Motor neuron (in vitro differentiated cells): ENCODE measurements at regions not wholly inside any gene's neighbourhood (a gene's known extent, or its start where the extent isn't known, plus 50 kb on each side); places are given as distances from the start of the nearest gene placed in this dataset.

ENCODE experiments used
- ATAC-seq, 8 experiments: fragments of 200-7000 bp; cut with Tn5 transposase; replicated peaks in 6 of 8; 2 replicates each; pipeline ENCODE4 v1.8.0; 2021; ENCODE audit warnings: mild to moderate bottlenecking in 8 of 8, moderate library complexity in 8 of 8
- H3K27ac ChIP-seq, 2 donors: fragments of 250-450 bp; sonication (Bioruptor Pico); 2 replicates each; pipeline ENCODE4 v1.9.0; 2021; ENCODE audit warnings: antibody characterized with exemption in 2 of 2, mild to moderate bottlenecking in 2 of 2, moderate library complexity in 1 of 2
- H3K4me1 ChIP-seq, 2 donors: fragments of 250-450 bp; sonication (Bioruptor Pico); replicated peaks in 1 of 2; 2 replicates each; pipeline ENCODE4 v1.6.1; 2021; ENCODE audit warnings: antibody characterized with exemption in 2 of 2, mild to moderate bottlenecking in 2 of 2, moderate library complexity in 1 of 2
- H3K4me3 ChIP-seq, 5 donors: fragments of 250-450 bp; sonication (Bioruptor Pico); 2 replicates each; pipeline ENCODE4 v1.9.0; 2021; ENCODE audit warnings: antibody characterized with exemption in 5 of 5, mild to moderate bottlenecking in 5 of 5, moderate library complexity in 4 of 5
- WGBS, 10 experiments: fragments of 450-650 bp; shearing (Covaris generic); methylation state at CpG; one replicate each; pipeline ENCODE4 v1.0.0; 2022; 5-methylcytosine and 5-hydroxymethylcytosine counted together
- in situ Hi-C, 9 experiments: fragments of 400-800 bp; cut with MboI; loops; one replicate each; pipeline ENCODE4 v1.15.0; 2021; ENCODE audit warnings: low sequenced_read_pairs in 9 of 9, low pct_unique_long_range_greater_than_20kb in 2 of 9; ENCODE audit not compliant: unreplicated experiment in 9 of 9

GRCh38 chr7:51477819-51478218 is 161.2 kb upstream of the COBL start:
- in situ Hi-C loops = no loop called here
- H3K27ac ChIP-seq = no peak overlapping the region
- peaks cover 0 to 9% of the 10 kb centered on the region in 2 donors for H3K4me1 ChIP-seq
- no peak for ATAC-seq
- 39 to 100% (median 93%) methylated on average over 2 to 8 of the region's 17 CpGs; no CpG with 5 or more reads in 7 of the 10 experiments for WGBS, 10 experiments
- H3K4me3 ChIP-seq = no peak overlapping the region

- no peak overlapping the region for H3K27ac ChIP-seq
- in situ Hi-C loops = no loop called here
- no peak for ATAC-seq
- H3K4me1 ChIP-seq = peaks cover 3 to 11% of the 10 kb centered on the region in 2 donors
- WGBS, 10 experiments = 20 to 98% (median 61%) methylated on average over 1 to 7 of the region's 8 CpGs; no CpG with 5 or more reads in 4 of the 10 experiments
- H3K4me3 ChIP-seq = no peak overlapping the region
Measured at GRCh38 chr7:51477323-51477722, 160.7 kb upstream of the COBL start.

- Histone ChIP-seq H3K4me3 (no peak overlapping the region), H3K4me1 (peaks cover 11 to 20% of the 10 kb centered on the region in 2 donors), H3K27ac (no peak overlapping the region)
- in situ Hi-C loops = no loop called here
- 13 to 87% (median 58%) methylated on average over 3 to 9 of the region's 13 CpGs; no CpG with 5 or more reads in 4 of the 10 experiments for WGBS, 10 experiments
- ATAC-seq = no peak
Measured at GRCh38 chr7:51476026-51476425, 159.4 kb upstream of the COBL start.

DNA sequence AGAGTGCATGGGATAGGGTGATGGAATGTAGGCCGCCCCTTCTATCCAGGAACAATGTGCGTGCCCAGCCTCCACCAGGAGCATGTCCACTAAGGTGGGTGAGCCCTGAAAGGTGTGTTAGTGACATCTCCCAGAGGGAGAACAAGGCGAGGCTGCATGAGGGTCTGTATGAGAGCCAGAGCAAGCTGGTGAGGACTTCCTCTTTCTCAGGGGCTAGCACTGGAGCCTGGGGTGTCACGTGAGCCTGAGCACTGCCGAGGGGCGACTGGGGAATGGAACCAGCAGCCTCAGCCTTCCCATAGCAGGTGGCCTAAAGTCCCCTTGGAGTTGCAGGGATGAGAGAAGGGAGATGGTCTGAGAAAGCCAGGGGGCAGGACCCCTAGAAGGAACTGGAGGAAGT is 156.3 kb upstream of the COBL start:
- H3K4me1 ChIP-seq = peaks cover 11 to 20% of the 10 kb centered on the region in 2 donors
- H3K27ac ChIP-seq = no peak overlapping the region
- ATAC-seq = no peak
- in situ Hi-C loops = no loop called here
- 0 to 100% (median 27%) methylated on average over 3 to 4 of the region's 6 CpGs; no CpG with 5 or more reads in 7 of the 10 experiments for WGBS, 10 experiments
- no peak overlapping the region for H3K4me3 ChIP-seq

DNA sequence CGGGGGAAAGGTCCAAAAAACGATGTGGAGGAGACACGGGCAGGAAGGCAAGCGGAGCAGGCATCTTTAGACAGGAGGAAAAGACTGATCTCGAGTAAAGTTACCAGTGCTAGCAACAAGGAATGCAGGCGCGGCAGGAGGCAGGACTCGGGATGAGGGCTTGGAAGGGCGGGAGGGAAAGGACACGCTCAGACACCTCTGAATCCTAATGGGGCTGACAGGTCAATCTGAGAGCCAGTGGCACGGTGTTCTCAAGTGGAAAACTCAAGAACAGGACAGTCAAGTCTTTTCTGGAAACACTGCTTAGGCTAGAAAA is 155.3 kb upstream of the COBL start:
- Histone ChIP-seq H3K4me1 (peaks cover 11 to 20% of the 10 kb centered on the region in 2 donors), H3K27ac (no peak overlapping the region), H3K4me3 (peak overlapping the region in 2 of 5 donors; percentile 27)
- peak in 1 of 8 experiments; percentile 25 for ATAC-seq
- in situ Hi-C loops = no loop called here
- WGBS, 10 experiments = 0 to 60% (median 27%) methylated on average over 2 to 11 of the region's 11 CpGs; no CpG with 5 or more reads in 2 of the 10 experiments

DNA sequence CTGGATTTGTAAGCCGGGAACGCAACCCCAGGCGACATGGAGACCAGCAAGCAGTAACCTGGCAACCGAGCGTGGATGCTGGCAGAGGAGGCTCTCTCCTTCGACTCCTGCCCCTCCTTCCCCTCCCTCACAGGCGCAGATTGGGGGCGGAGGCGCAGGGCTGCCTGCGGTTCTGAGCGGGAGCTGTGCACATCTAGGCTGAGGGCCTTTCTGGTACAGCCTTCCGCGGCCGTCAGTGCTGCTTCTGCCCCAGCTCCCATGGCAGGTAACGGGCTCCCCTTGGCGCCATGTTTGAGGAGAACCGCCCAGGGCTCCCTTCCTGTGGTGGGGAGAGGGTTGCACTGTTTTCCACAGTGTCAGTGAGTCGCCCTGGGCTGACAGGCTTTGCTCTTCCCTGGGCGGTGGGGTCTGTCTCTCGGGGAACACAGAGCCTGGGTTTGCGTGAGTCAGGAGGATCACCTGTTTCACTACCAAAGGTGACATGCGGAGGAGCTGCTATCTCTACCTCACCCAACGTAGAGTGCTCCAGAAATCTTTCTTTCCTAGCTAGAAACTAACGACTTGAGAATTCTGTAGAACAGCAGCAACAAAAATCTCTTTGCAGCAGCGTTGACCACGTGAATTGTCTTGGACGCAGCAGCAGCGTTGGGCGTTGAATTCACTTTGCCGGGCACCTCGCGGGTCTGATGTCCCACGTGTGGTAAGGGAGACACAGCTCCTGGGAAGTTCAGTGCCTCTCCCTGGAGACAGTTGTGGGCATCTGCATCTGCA is 154.8 kb upstream of the COBL start:
- H3K4me3 ChIP-seq = peak overlapping the region; percentile 6 to 27 (median 17)
- 4 to 32% (median 13%) methylated on average over 3 to 19 of the region's 33 CpGs; no CpG with 5 or more reads in 1 of the 10 experiments for WGBS, 10 experiments
- in situ Hi-C loops = no loop called here
- peak overlapping the region in 1 of 2 donors; percentile 57 for H3K27ac ChIP-seq
- peak in 7 of 8 experiments; percentile 21 to 99 (median 98) for ATAC-seq
- peaks cover 11 to 20% of the 10 kb centered on the region in 2 donors for H3K4me1 ChIP-seq

- 0 to 100% (median 23%) methylated on average over 1 to 2 of the region's 2 CpGs; no CpG with 5 or more reads in 6 of the 10 experiments for WGBS, 10 experiments
- no peak overlapping the region for H3K4me3 ChIP-seq
- ATAC-seq = no peak
- in situ Hi-C loops = no loop called here
- no peak overlapping the region for H3K27ac ChIP-seq
- H3K4me1 ChIP-seq = peaks cover 9 to 20% of the 10 kb centered on the region in 2 donors
Measured at GRCh38 chr7:51467384-51468017, 150.9 kb upstream of the COBL start.

- in situ Hi-C loops = no loop called here
Measured at GRCh38 chr7:51459809-51460208, 143.2 kb upstream of the COBL start.

GRCh38 chr7:51458693-51459092 is 142.1 kb upstream of the COBL start:
- no peak overlapping the region for H3K4me3 ChIP-seq
- WGBS, 10 experiments = 0 to 100% (median 80%) methylated on average over 1 to 4 of the region's 4 CpGs; no CpG with 5 or more reads in 1 of the 10 experiments
- no peak overlapping the region for H3K27ac ChIP-seq
- in situ Hi-C loops = no loop called here
- H3K4me1 ChIP-seq = peaks cover 23 to 26% of the 10 kb centered on the region in 2 donors
- no peak for ATAC-seq

More at GRCh38 chr7:51459809-51460208, 143.2 kb upstream of the COBL start:
- H3K4me3 ChIP-seq = no peak overlapping the region
- H3K27ac ChIP-seq = no peak overlapping the region
- ATAC-seq = no peak
- H3K4me1 ChIP-seq = peaks cover 23 to 26% of the 10 kb centered on the region in 2 donors
- WGBS, 10 experiments = 35 to 90% (median 74%) methylated on average over 1 to 4 of the region's 4 CpGs; no CpG with 5 or more reads in 3 of the 10 experiments

DNA sequence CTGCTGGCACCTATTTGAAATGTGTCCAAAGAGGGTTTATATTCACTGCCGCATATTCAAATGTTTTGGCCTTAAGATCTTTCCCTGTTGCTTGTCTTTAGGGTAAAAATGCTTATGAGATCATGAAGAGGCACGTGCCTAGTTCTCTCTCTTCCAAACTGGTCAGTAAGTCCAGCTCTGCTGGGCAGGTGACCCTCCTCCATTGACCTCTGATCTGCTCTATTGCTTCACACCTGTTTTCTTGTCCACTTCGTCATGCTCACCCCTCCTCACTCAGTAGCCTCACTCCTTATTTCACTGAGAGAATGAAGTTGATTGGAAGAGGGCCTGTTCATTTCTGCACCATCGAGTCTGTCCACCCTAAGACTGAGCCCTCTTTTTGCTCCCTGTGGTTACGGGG is 140.5 kb upstream of the COBL start:
- H3K4me3 ChIP-seq = no peak overlapping the region
- ATAC-seq = no peak
- no peak overlapping the region for H3K27ac ChIP-seq
- peaks cover 23 to 26% of the 10 kb centered on the region in 2 donors for H3K4me1 ChIP-seq
- in situ Hi-C loops = no loop called here
- WGBS, 10 experiments = 0 to 100% (median 85%) methylated on average over 1 to 4 of the region's 5 CpGs; no CpG with 5 or more reads in 1 of the 10 experiments

- in situ Hi-C loops = no loop called here
- peaks cover 23 to 26% of the 10 kb centered on the region in 2 donors for H3K4me1 ChIP-seq
- 0 to 68% (median 25%) methylated on average over 1 to 2 of the region's 2 CpGs; no CpG with 5 or more reads in 1 of the 10 experiments for WGBS, 10 experiments
- no peak overlapping the region for H3K27ac ChIP-seq
- no peak overlapping the region for H3K4me3 ChIP-seq
- ATAC-seq = peak in 5 of 8 experiments; percentile 12 to 66 (median 26)
Measured at GRCh38 chr7:51456431-51457060, 139.9 kb upstream of the COBL start.

DNA sequence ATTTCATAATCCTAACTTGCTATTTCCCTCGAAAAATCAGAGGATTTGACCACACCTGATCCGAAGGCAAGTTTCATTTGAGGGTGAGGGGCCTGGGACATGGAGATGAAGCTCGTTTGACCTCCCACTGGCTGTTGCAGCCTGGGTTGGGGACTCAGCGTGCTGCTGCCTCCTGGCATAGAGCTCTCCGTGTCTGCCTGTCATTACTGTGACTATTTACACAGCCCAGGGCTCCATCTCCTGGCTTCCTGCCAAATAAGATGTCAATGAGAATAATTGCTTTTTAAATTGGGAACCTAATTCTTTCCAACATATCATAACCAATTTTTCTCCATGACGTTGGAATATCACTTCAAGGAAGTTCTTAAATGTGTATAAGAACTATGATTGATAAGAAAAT is 139.3 kb upstream of the COBL start:
- WGBS, 10 experiments = 0 to 51% (median 30%) methylated on average over 1 to 6 of the region's 6 CpGs; no CpG with 5 or more reads in 3 of the 10 experiments
- in situ Hi-C loops = no loop called here

DNA sequence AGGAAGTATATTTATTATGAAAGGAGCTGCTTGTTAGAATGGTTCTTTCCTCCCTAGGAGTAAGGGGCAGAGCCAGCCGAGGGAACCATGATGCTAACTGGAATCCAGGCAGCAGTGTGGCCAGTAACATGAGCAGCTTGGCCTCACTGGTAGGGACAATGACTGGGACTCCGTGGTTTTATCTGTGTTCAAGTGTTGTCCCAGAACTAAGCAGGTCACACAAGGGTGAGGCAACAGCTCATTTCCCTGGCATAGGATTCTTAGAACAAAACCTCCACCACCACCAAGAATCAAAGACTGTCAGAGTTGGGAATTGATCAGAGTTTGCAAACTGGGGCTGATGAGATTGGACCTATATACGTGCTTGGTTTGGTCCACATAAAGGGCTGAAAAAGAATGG is 138.9 kb upstream of the COBL start:
- peak in 5 of 8 experiments; percentile 14 to 45 (median 31) for ATAC-seq
- H3K27ac ChIP-seq = no peak overlapping the region
- 0 to 62% (median 17%) methylated on average over 1 to 3 of the region's 3 CpGs; no CpG with 5 or more reads in 5 of the 10 experiments for WGBS, 10 experiments
- in situ Hi-C loops = no loop called here
- peaks cover 19 to 26% of the 10 kb centered on the region in 2 donors for H3K4me1 ChIP-seq
- no peak overlapping the region for H3K4me3 ChIP-seq

More for the DNA sequence above, 139.3 kb upstream of the COBL start:
- Histone ChIP-seq H3K4me3 (no peak overlapping the region), H3K27ac (no peak overlapping the region), H3K4me1 (peaks cover 23 to 26% of the 10 kb centered on the region in 2 donors)
- ATAC-seq = peak in 5 of 8 experiments; percentile 90 to 94 (median 90)
